PC-3 (cell line): ENCODE measurements at regions not wholly inside any gene's neighbourhood (a gene's known extent, or its start where the extent isn't known, plus 50 kb on each side); places are given as distances from the start of the nearest gene placed in this dataset.

Source experiments
- EZH2 ChIP-seq: fragments of 300-600 bp; sonication (generic); IDR thresholded peaks from one replicate; pipeline ENCODE4 v1.6.1; 2017; ENCODE audit warnings: antibody characterized with exemption, mild to moderate bottlenecking, low read length; ENCODE audit not compliant: unreplicated experiment
- EZH2phosphoT487 ChIP-seq: fragments of 300-600 bp; sonication (generic); IDR thresholded peaks from 2 replicates; pipeline ENCODE4 v1.6.1; 2018; ENCODE audit warnings: mild to moderate bottlenecking, antibody characterized with exemption, low read length, borderline replicate concordance
- TF ChIP-seq, protein P1 (sequence below): fragments of 300-600 bp; sonication (generic); conservative IDR thresholded peaks from 2 replicates; pipeline ENCODE4 v1.5.1; 2017; ENCODE audit warnings: antibody characterized with exemption, low read depth, mild to moderate bottlenecking, low read length

DNA sequence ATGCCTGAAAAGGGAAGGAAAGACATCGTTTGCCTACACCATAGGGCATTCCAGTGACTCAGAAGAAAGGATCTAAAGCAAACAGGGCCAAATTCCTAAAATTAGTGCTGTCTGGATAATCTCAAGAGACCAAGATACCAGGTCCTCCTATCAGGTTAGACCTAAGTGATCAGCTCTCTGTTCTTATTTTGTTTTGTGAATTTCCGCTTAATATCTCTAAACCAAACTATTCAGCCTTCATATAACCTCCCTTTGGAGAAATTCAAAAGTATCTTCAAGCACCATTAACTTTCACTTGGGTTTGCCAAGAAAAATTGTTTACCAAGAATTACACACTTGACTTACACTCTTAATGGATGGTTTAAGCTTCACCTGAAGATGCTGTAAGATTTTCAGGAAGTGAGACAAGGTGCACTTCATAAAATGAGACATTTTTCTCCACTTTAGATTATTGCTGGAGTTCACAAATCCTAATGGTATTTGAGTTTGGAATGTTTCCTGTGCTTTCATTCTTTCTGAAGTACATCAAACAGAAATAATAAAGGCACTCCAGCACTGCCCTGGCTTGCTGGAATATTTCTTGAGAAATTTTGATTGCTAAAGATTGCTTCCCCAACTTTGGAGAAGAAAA lies 376.1 kb downstream of the LMO7 start:
- TF ChIP-seq, protein P1, sequence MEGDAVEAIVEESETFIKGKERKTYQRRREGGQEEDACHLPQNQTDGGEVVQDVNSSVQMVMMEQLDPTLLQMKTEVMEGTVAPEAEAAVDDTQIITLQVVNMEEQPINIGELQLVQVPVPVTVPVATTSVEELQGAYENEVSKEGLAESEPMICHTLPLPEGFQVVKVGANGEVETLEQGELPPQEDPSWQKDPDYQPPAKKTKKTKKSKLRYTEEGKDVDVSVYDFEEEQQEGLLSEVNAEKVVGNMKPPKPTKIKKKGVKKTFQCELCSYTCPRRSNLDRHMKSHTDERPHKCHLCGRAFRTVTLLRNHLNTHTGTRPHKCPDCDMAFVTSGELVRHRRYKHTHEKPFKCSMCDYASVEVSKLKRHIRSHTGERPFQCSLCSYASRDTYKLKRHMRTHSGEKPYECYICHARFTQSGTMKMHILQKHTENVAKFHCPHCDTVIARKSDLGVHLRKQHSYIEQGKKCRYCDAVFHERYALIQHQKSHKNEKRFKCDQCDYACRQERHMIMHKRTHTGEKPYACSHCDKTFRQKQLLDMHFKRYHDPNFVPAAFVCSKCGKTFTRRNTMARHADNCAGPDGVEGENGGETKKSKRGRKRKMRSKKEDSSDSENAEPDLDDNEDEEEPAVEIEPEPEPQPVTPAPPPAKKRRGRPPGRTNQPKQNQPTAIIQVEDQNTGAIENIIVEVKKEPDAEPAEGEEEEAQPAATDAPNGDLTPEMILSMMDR, result no peak
- TF ChIP-seq EZH2phosphoT487 (no peak), EZH2 (no peak)
